SU-DHL-6 (cell line): ENCODE measurements at regions not wholly inside any gene's neighbourhood (a gene's known extent, or its start where the extent isn't known, plus 50 kb on each side); places are given as distances from the start of the nearest gene placed in this dataset.

ENCODE experiments used
- H2AFZ ChIP-seq: fragments of 200-600 bp; sonication (generic); 2 replicates; pipeline ENCODE4 v1.6.1; 2014; ENCODE audit warnings: low read depth, mild to moderate bottlenecking, moderate library complexity, mixed read lengths, antibody characterized with exemption, low read length; ENCODE audit not compliant: severe bottlenecking
- H3F3A ChIP-seq: fragments of 200-600 bp; shearing (Covaris generic); 2 replicates; pipeline ENCODE4 v1.6.0; 2016; ENCODE audit warnings: antibody characterized with exemption, mild to moderate bottlenecking; ENCODE audit not compliant: insufficient read depth
- H3K27ac ChIP-seq: fragments of 200-600 bp; sonication (generic); 2 replicates; pipeline ENCODE4 v1.5.1; 2016; ENCODE audit warnings: low read depth, mild to moderate bottlenecking, low read length, moderate library complexity, mixed read lengths
- H3K27me3 ChIP-seq: fragments of 200-600 bp; sonication (generic), shearing (Covaris generic); 2 replicates; pipeline ENCODE4 v1.6.0; 2014; ENCODE audit warnings: mild to moderate bottlenecking, low read length
- H3K36me3 ChIP-seq: fragments of 200-600 bp; sonication (generic); 2 replicates; pipeline ENCODE4 v1.6.1; 2014; ENCODE audit warnings: mild to moderate bottlenecking, low read length, mixed read lengths
- H3K4me2 ChIP-seq: fragments of 300-600, 200-600 bp; shearing (Covaris generic), sonication (generic); 2 replicates; pipeline ENCODE4 v1.6.0; 2014; ENCODE audit warnings: low read length, low read depth, mild to moderate bottlenecking; ENCODE audit not compliant: poor library complexity, severe bottlenecking
- H3K4me3 ChIP-seq: fragments of 200-600 bp; sonication (generic); 2 replicates; pipeline ENCODE4 v1.5.1; 2014; ENCODE audit warnings: antibody characterized with exemption, low read length, mild to moderate bottlenecking, mixed read lengths; ENCODE audit not compliant: insufficient read depth, poor library complexity, severe bottlenecking
- H3K79me2 ChIP-seq: fragments of 200-600 bp; sonication (generic); 2 replicates; pipeline ENCODE4 v1.6.1; 2014; ENCODE audit warnings: mild to moderate bottlenecking, low read length, moderate library complexity; ENCODE audit not compliant: insufficient read depth
- H3K9ac ChIP-seq: fragments of 200-600 bp; sonication (generic); 2 replicates; pipeline ENCODE4 v1.7.0; 2014; ENCODE audit warnings: mild to moderate bottlenecking, low read length
- H3K9me2 ChIP-seq: fragments of 200-600 bp; sonication (generic); replicated peaks from 2 replicates; pipeline ENCODE4 v1.6.1; 2014; ENCODE audit warnings: low read length; ENCODE audit not compliant: insufficient read depth
- H3K9me3 ChIP-seq: fragments of 200-600 bp; sonication (generic); 2 replicates; pipeline ENCODE4 v1.6.1; 2014; ENCODE audit warnings: low read length, mixed read lengths; ENCODE audit not compliant: insufficient read depth
- H4K20me1 ChIP-seq: fragments of 200-600 bp; sonication (generic); 2 replicates; pipeline ENCODE4 v1.6.1; 2014; ENCODE audit warnings: low read depth, mild to moderate bottlenecking, antibody characterized with exemption, low read length, moderate library complexity, mixed read lengths
- CTCF ChIP-seq: fragments of 200-600 bp; sonication (generic); IDR thresholded peaks from one replicate; pipeline ENCODE4 v1.5.1; 2017; ENCODE audit warnings: antibody characterized with exemption, mild to moderate bottlenecking, low read length, moderate library complexity; ENCODE audit not compliant: insufficient read depth, poor library complexity, severe bottlenecking
- EZH2phosphoT487 ChIP-seq: fragments of 200-600 bp; sonication (generic), shearing (Covaris generic); conservative IDR thresholded peaks from 2 replicates; pipeline ENCODE4 v1.6.1; 2018; ENCODE audit warnings: mild to moderate bottlenecking, antibody characterized with exemption, low read length, moderate library complexity, mixed read lengths

DNA sequence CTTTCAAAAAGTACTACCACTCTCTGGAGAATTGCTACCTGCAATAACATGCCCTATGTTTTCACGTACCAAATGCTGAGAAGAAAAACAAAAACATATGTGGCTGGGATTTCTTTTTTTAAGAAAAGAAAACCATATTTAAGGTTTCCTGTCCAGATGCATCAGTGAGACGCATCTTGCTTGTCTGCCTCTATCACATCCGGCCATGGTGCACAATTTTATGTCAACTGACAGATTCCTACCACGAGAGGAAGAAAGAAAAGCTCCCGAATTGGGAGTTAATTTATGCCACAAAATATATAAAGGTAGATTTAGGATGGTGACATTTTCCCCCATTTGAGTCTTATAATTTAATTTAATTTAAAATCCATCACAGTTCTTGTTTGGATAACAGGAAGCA, 62.3 kb upstream of the COL24A1 start:
- Histone ChIP-seq H3F3A (no peaks in the 10 kb centered on the region), H3K4me3 (no peak overlapping the region), H3K27ac (no peak overlapping the region), H3K9me2 (no peaks in the 10 kb centered on the region), H3K36me3 (no peaks in the 10 kb centered on the region), H3K27me3 (no peaks in the 10 kb centered on the region), H2AFZ (peak overlapping the region; percentile 30), H4K20me1 (no peaks in the 10 kb centered on the region), H3K9me3 (no peaks in the 10 kb centered on the region), H3K9ac (no peak overlapping the region), H3K4me2 (peak overlapping the region; percentile 21), H3K79me2 (no peaks in the 10 kb centered on the region)
- no peak for TF ChIP-seq EZH2phosphoT487
- no peak for TF ChIP-seq CTCF

DNA sequence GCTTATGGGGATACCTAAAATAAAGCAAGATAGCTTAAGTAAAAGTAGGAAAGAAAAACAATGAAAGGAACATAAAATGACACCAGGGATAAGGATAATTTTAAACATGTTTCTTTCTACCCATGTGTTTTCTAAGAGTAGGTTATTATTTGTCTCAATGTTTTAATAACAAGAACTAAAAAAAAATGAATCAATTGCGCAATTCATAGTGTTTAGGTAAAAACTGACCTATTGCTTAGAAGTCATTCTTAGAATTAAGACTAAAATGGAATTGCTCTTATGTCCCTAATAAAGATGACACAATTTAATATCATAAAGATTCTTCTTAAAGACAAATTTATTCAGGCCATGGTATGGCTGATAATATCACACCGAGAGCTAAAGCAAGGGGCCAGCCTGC, 58.0 kb upstream of the COL24A1 start:
- TF ChIP-seq EZH2phosphoT487 (no peak), CTCF (no peak)
- Histone ChIP-seq H3K9me3 (no peaks in the 10 kb centered on the region), H3K27me3 (no peaks in the 10 kb centered on the region), H2AFZ (no peak overlapping the region), H3K27ac (no peak overlapping the region), H4K20me1 (no peaks in the 10 kb centered on the region), H3K36me3 (no peaks in the 10 kb centered on the region), H3F3A (no peaks in the 10 kb centered on the region), H3K79me2 (no peaks in the 10 kb centered on the region), H3K9me2 (no peaks in the 10 kb centered on the region), H3K4me3 (no peak overlapping the region), H3K9ac (no peak overlapping the region), H3K4me2 (no peak overlapping the region)

GRCh38 chr1:86209346-86209745, 52.8 kb upstream of the COL24A1 start:
- Histone ChIP-seq H3K9me2 (no peaks in the 10 kb centered on the region), H3K36me3 (no peaks in the 10 kb centered on the region), H3K4me3 (no peak overlapping the region), H3K27ac (no peak overlapping the region), H3K4me2 (no peak overlapping the region), H4K20me1 (no peaks in the 10 kb centered on the region), H3K9ac (no peak overlapping the region), H3K27me3 (no peaks in the 10 kb centered on the region), H3F3A (no peaks in the 10 kb centered on the region), H3K79me2 (no peaks in the 10 kb centered on the region), H3K9me3 (no peaks in the 10 kb centered on the region), H2AFZ (no peak overlapping the region)
- TF ChIP-seq EZH2phosphoT487 (no peak), CTCF (no peak)

DNA sequence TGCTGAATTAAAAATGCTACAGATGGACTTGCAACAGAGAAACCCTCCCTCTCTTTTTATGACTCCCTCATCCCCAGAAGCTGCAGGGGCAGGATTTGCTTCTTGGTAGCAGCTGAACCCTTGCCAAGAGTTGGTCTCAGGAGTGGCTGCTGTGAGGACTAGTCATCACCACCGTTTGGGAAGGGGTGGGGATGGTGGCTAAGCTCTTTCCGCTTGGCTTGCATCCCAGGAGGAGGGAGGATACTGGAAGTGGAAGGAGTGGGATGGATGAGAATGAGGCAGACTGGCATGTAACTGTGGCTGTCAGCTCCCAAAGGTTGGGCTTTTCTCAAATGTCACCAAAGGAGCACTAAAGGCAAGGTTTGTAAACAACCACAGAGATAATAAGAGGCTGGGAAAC, 50.8 kb upstream of the COL24A1 start:
- H2AFZ ChIP-seq, result no peak overlapping the region
- no peaks in the 10 kb centered on the region for H4K20me1 ChIP-seq
- no peaks in the 10 kb centered on the region for H3K9me2 ChIP-seq
- no peak overlapping the region for H3K9ac ChIP-seq
- H3K27me3 ChIP-seq, result no peaks in the 10 kb centered on the region
- no peak overlapping the region for H3K27ac ChIP-seq
- H3K4me2 ChIP-seq, result no peak overlapping the region
- no peaks in the 10 kb centered on the region for H3K36me3 ChIP-seq
- no peaks in the 10 kb centered on the region for H3K9me3 ChIP-seq
- H3F3A ChIP-seq, result no peaks in the 10 kb centered on the region
- H3K79me2 ChIP-seq, result no peaks in the 10 kb centered on the region
- no peak overlapping the region for H3K4me3 ChIP-seq
- TF ChIP-seq CTCF (no peak), EZH2phosphoT487 (no peak)
